Pons (tissue), 1 donor: ENCODE measurements at regions not wholly inside any gene's neighbourhood (a gene's known extent, or its start where the extent isn't known, plus 50 kb on each side); places are given as distances from the start of the nearest gene placed in this dataset.

Experiments used
- DNase-seq: peaks from one replicate; pipeline ENCODE4 v3.0.0-alpha.2; 2016; ENCODE audit warnings: low spot score

DNA sequence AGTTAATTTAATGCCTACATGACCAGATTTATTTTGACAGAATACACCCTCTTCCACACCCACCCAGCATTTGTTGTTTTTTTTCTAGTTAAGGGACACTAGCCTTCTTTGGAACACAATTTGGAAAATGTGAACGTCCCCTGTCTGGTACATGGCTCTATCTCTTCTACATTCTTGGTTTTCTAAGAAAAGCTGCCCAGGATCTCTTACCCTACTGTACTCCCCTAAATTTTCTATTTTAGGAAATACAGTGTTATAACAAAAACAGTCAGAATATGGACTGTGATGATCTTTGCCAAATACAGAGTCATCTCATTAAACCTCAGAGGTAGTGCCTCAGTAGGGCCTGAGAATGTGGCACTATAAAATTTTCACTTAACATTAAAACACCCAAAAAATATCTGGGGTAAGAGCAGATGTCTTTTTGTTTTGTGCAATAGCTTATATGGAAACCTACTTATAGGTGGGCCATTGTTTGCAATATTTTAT is 93.1 kb upstream of the SPON1 start:
- DNase-seq = no peak

DNA sequence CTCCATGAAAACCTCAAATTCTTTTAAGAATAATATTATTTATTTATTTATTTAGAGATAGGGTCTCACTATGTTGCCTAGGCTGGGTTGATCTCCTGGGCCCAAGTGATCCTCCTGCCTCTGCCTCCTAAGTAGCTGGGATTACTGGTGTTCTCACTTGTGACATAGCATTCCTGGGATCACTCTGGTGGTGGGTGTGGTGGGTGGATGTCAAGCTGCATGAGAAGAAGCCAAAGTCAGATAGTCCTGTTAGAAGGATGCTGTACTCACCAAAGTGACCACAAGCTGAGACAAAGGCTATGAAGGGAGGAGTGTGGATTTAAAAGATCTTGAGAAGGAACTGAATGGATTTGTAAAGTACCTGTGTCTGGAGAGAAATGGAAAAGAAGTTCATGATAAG is 87.9 kb upstream of the SPON1 start:
- no peak for DNase-seq

DNA sequence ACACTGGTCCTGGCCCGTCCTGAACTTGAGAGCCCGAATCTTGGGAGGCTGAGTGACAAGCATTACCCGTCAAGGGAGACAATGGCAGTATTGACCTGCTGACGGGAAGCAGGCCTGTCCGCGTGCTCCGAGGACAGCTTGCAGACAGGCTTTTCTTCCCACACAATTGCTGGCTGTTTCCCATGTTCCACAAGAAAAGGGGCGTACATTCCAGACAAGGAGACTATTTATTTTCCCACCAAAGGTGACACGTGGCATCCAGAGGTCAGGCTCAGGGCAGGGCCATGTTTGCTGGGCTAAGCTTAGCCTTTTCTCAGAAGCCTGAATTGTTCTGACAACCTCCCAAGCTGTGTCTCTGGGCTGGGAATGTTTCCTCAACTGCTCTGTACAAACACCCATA is 86.9 kb upstream of the SPON1 start:
- no peak for DNase-seq

DNA sequence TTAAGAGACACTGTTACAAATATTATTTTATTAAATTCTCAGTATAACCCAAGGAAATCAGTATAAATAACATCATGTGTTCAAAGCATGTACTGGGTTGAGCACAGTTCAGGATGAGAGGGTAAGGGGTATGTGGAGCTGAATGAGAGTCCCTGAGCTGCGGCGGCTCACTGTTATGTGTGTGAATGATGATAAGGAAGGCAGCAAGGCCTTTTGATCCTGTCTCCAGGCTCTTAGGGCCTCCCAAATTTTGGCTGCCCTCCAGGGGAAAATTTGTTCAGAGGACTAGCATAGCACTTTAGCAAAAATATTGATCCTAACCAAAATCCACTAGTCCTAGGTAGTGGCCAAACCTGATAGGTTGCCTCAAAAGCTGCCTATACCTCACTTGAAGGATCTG is 86.1 kb upstream of the SPON1 start:
- no peak for DNase-seq

DNA sequence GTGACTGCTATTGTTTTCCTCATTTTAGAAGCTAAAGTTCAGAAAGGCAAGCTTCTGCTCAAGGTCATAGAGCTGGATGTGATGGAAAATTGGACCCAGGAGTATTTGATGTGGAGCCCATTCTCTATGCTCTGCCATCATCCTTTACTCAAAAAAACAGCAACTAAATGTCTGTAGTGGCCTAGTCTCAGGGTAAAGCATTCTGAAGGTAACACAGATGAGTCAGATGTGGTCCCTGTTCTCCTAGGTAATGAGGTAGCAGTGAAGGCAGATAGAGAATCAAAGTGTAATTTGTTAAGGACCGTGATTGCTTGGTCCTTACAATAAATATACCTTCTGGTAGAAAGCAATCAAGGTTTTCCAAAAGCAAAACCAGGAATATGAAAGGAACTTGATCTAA is 84.4 kb upstream of the SPON1 start:
- DNase-seq = no peak

DNA sequence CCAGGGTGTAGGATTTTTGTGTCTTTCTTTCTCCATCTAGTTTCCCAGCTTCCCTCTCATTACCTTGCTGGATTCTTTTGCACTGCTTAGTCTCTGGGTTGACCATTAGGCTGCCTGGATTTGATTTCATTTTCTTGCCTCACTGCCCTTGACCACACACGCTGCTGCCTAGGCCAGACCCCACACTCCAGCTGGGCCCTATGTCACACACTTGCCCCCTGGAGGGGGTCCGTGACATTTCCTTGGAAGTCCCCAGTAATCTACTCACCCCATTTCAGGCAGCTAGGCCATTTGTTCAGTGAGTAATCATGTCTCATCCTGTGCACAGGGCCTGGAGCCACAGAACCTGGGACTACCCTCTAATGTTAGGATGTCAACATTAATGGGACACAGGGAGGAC is 81.9 kb upstream of the SPON1 start:
- DNase-seq = no peak

DNA sequence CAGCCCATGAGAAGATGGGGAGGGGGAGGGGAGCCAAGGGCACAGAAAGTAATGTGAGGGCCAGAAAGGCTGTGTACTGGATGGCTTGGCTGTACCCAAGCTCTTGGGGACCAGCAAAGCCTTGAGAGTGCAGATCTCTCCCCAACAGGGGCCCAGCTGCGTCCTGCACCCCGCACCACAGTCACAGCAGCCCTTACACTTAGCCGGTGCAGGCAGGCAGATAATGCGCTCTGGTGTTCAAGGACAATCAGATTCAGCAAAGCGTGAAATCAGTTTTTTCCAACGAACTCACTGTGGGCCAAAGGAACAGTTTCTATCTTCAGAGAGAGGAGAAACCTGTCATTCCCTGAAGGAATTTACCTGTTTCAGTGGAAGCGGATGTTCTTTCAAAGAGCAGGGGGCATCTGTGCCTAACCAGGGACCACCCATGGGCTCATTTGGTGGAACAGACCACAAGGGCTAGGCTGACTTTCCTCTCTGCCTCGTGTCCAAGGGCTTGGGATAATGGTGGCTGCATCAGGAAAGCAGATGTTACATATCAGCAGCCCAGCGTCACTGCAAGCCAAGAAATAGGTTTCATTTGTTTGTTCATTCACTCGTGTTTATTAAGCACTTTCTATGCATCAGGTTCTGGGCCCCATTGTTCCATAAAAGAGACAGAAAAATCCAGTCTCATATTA is 81.2 kb upstream of the SPON1 start:
- DNase-seq = no peak

DNA sequence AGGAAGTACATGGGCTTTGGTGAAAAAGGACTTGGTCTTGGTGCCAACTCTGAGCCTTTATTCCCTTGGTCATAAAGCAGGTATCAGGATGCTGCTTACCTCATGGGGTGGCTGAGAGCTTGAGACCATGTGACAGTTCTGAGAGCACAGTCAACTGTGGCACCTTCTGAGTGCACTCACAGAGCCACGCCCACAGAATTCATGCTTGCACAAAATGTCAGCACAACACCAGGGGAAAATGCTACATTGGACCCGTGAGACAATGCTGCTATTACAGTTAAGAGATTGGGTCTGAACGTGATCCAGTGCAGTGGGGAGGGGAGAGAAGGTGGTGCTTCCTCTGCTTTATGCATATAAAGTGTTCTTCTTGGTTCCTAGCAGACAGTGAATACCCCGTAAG is 79.5 kb upstream of the SPON1 start:
- DNase-seq = no peak

DNA sequence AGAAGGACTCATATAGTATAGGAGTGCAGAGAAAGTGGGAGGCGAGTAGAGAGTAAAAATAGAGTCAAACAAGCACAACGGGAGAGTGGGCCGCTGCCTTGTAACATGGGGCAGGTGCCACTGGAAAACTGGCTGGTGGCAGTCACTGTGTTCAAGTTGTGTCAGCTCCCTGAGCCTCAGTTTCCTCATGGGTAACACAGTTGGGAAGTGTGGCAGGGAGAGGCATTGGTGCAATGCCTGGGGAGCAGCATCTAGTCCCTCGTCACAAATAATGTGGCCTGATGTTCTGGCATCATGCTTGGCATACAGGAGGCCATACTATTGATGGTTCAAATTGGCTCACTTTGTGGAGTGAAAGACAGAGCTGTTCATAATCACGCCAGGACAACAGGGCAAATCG is 78.9 kb upstream of the SPON1 start:
- no peak for DNase-seq

DNA sequence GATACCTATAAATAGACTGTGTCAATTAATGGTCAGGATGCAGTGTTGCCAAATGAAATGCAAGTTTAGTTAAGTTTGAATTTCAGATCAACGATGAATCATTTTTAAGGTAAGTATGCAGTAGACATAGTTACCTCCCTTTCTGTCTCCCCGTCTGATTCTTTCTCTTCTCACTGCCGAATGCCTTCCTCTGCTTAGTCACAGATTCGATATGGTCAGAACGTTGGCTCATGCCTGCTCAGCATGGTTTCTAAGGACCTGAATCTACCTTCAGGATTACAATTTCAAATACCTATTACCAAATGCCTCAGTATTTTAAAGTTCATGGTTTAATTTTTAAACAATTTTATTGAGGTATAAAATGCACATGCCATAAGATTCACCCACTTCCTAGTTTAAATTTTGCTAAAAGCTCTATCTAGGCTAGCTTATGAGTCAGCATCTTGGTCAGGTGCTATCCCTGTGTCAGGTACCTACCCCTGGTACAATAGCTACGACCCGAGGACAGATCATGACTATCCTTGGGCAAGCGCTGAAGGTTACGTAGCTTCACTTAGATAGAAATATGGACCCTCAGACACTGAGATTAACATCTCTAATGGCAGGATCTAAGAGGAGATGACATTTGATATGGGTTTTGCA is 78.2 kb upstream of the SPON1 start:
- no peak for DNase-seq

DNA sequence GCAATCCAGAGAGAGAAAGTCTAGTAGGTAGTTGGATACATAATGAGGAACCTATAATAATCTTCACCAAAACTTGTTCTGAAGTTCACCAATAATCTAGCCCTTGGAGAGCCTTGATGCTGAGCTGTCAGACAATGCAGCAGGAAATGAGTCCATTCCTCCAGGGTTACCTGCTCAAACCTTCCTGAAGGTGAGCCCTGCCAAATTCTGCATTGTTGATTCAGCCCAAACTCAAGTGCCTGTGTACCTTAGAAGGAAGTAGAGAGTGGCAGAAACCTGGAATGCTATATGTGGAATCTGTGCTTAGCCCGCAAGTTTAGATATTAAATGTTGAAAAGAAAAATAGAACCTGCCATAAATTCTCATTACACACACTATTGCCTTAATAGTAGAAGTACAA is 77.4 kb upstream of the SPON1 start:
- DNase-seq = no peak

DNA sequence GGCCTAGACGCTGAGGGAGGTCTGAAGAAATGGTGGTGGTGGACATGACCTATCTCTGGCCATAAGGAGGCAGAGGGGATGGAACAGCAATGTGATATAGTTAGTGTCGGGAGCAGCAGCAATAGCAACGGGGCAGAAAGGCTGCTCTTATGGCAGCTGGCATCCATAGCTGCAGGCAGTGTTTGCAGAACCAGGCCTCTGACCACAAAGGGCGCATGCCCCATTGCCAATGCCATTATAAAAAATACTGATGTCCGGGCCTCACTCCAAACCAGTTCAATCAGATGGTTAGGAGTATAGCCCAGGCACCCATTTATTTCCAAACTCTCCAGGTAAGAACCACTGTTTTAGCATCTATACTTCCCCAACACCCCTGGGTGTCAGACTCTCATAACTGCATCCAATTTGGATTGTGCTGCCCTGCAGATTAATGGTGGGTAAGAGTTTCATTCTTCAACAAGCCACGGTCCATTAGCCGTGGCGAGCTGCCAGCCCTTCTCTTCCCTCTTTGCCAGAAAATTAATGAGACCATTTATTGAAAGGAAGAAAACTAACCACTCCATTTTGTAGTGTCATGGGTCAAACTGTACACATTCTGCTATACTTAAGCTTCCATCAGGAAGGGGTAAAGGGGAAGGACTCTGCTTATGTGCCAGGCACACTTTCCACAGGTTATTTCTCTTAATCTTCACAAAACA is 72.8 kb upstream of the SPON1 start:
- no peak for DNase-seq

DNA sequence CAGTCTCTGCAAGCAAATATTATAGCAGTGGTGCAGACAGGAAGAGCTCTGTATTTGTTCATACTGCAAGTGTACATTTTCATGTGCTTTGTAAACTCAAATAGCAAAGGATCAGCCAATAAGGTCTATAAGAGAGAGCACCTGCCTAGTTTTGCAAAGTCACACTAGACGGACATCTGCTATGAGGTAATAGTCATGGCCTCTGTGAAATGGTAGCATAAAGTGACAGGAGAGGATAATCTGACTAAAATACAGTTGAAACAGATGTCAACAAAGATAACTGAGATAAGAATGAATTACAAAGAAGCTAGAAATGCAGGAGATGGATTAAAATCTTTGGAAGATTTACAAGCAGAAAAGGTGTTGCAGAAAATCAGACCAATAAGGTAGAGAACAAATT is 70.6 kb upstream of the SPON1 start:
- no peak for DNase-seq

DNA sequence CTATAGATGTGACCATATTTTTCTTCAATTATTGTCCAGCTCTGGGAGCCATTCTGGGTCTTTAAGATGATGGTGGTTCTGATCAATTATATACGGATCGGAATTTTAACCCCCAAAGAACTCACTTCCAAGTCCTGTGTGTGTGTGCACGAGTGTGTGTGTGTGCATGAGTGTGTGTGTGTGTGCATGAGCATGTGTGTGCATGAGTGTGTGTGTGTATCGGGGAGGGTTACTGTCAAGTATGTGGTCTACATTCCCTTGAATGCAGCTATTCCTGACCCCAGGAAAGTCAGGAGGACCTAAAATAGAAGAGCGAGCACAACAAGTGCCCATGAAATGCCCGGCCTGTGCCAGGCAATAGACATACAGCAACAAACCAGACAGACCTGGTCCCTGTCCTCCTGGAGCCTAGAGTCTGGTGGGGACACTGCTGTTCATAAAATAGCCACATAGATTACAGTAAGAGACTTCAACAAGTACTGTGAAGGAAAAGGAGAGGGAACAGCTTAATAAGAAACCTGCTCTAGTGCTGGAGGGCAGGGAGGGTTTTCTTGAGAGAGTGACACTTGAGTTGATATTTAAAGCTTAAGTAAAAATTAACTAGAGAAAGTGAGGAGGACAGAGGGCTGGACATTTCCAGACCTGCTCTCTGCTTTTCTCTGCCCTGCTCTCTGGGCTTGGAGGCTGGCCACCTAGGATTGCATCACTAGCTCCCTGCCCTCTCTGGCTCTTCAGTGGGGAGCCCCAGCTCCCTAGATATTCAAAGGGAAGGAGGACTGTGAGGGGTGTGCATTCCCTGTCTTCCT is 66.1 kb upstream of the SPON1 start:
- no peak for DNase-seq

DNA sequence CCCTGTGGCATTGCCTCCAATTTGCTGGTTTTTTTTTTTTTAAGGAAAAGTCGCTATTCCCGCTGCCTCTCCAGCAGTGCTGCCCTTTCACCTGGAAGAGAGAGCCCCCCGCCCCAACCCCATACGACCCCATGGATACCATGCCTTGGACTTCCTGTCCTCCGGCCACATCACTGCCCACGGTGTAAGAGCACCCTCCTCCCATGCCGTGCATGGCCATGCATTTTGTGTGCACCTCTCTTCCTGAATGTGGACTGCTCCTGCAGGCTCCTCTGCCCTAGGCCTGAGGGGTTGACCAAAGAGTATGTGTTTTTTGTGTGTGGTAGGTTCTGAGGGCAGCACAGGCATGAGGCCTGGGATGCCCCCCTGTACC is 65.6 kb upstream of the SPON1 start:
- DNase-seq = no peak

DNA sequence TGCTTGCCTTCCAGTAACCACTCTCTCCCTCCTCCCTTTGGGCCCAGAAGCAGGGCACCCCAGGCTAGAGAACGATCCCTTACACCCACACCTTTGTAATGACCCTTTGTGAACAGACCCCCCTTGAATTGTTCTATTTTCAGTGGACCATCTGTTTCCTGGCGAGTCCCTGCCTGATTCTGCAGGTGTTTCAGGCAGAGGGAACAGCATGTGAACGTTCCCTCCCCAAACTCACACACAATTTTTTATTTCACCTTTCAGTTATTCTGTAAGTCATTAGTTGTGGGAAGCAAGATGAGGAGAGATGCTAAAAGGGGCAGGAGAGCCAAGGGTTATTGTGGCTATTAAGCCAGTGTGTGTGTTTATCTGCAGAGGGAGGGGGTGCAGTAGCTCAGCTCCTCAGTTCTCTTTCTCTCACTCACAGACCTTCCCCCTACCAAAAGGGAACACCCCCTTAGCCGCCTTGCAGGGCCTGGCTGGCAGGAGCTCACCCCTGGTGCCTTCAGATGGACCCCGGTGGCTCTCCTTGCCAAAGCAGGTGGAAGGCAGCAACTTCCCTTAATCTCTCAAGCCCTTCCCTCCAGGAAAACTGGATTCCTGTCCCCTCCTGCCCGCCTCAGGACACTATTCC is 64.8 kb upstream of the SPON1 start:
- DNase-seq = no peak

DNA sequence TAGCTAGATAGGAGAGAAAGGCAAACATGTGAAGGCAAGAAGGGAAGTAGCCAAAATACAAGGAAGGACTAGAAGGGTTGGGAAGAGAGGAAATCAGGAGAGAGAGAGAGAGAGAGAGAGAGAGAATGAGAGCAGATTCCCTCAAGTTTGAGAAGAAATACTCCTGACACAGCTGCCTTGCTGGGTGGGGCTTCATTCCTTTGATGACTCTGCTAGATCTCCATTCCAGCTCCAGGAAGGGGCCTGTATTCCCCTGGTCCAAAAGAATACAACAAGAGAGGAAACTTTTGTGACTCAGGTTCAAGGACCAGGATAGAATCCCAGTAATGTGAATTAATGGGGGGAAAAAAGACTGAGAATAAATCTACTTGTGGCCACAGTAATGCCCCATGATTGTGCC is 62.9 kb upstream of the SPON1 start:
- DNase-seq = no peak

DNA sequence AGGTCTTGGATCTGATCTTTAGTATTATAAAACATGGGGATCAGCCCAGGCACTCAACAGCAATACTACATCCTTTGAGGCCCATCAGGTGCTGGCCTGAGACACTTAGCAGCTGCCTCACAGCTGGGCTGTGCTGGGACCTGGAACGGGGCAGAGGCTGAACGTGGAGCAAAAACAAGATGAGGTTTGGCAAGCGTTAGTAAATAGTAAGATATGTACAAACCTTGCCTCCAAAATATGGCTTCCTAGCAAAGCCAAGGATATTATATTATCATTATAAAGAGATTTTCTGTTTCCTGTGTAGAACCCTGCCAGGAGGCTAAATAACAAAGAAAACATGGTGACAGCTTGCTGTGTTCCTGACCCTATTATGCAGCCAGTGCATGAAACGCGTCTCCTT is 60.0 kb upstream of the SPON1 start:
- DNase-seq = no peak

DNA sequence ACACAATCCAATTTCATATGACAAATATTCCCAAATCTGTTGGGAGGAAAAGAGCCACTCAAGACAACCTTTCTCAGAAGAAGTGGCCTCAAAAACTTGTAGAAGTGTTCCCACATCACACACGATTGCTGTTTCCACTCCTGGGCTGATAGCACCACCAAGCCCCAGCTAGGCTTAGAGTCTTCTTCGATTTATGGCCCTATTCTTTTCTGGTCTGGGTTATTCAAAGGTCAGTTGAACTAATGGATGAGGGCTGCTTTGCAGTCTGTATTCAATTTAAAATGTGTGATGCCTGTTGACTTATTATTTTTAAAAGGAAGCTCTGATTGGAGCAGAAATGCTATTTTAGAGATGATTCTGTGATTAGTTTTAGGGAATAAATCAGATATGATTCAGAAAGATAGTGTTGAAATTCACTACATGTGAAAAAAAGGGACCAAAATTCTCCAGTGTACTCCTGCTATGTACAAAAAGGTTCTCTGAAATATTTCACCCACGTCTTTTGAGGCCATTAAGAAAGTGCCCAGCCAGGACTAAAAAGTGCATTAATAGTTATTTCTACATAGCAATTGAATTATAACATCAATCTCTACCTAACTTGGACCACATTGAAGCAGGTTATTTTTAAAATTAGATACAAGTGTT is 57.3 kb upstream of the SPON1 start:
- DNase-seq = no peak

DNA sequence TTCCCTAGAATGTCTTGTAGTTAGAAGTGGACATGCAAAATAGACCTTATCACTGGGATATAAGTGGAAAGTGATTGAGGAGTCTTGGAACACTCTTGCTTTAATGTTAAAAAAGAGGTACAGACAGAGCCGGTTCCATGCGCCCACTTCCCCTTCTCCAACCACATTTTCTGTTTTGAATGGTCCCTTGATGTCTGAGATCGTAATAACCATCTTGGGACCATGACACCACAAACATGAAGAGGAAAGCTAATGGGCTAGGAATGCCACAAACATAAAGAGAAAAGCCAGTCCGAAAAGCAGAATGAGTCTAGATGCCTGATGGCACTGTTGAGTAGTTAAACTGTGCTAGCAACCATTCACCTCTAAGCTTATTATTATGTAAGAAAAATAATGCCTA is 54.8 kb upstream of the SPON1 start:
- DNase-seq = no peak

DNA sequence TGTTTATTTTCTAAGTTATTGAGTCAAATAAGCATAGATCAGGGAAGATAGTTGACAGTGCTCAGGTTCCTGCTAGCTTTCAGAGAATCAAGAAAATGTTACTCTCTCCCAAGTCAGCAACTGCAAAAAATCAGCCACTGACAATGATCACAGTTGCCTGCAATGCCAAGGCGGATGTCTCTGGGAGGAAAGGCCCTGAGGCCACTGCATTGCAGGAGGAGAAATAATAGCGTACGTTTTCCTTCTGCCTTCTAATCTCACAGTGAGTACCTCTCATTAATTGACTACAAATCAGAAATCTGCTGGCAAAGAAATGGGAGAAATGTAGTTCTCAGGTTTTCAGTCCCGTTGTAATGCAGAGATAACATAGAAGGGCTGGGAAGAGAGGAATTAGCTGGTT is 54.0 kb upstream of the SPON1 start:
- DNase-seq = no peak
